ENCODE measurements at regions not wholly inside any gene's neighbourhood (a gene's known extent, or its start where the extent isn't known, plus 50 kb on each side); places are given as distances from the start of the nearest gene placed in this dataset.

DNA sequence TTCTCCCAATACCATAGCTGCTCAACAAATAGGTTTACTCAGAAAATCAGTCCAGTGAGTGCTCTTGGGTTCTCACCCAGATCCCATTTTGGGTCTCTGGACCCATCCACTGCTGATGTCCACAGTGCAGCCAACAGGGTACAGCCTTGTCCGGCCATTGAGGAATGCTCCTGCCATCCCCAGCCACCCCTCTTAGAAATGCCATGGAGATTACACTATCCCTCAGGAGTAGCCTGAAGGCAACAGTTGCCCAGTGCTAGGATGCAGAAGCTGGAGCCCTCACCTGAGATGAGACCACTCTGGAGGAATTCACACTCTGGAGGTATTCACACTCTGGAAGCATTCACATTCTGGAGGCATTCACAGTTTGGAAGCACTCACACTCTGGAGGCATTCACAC is 958.8 kb upstream of the TMEM132C start:
- TF ChIP-seq GATA2 (IDR thresholded peaks at IDR 0.05; ENCODE audit: low read depth, low read length) (no peak), GATA3 (IDR thresholded peaks at IDR 0.05; ENCODE audit: low read depth, low read length) (no peak)

All from SH-SY5Y (cell line).